HEK293T (cell line): ENCODE measurements at regions not wholly inside any gene's neighbourhood (a gene's known extent, or its start where the extent isn't known, plus 50 kb on each side); places are given as distances from the start of the nearest gene placed in this dataset.

ENCODE experiments used
- ELF4 ChIP-seq: fragments of 450-650 bp; IDR thresholded peaks from 2 replicates; pipeline ENCODE4 v1.6.1; 2017; ENCODE audit warnings: antibody characterized with exemption
- FOXA1 ChIP-seq: fragments of 450-650 bp; IDR thresholded peaks from 2 replicates; pipeline ENCODE4 v1.6.1; 2016; ENCODE audit warnings: mild to moderate bottlenecking
- HDGF ChIP-seq: fragments of 450-650 bp; IDR thresholded peaks from 2 replicates; pipeline ENCODE4 v1.6.1; 2017; ENCODE audit warnings: antibody characterized with exemption, borderline replicate concordance
- NFRKB ChIP-seq: fragments of 450-650 bp; IDR thresholded peaks from 2 replicates; pipeline ENCODE4 v1.6.1; 2016; ENCODE audit warnings: mild to moderate bottlenecking, moderate library complexity
- PKNOX1 ChIP-seq: fragments of 450-650 bp; IDR thresholded peaks from 2 replicates; pipeline ENCODE4 v1.6.1; 2016
- SUZ12 ChIP-seq: fragments of 450-650 bp; IDR thresholded peaks from 2 replicates; pipeline ENCODE4 v1.6.1; 2016; ENCODE audit warnings: mild to moderate bottlenecking

- TF ChIP-seq ELF4 (no peak), PKNOX1 (no peak), SUZ12 (no peak), NFRKB (no peak), FOXA1 (no peak), HDGF (no peak)
Measured at GRCh38 chr3:66144568-66145407, 76.0 kb upstream of the SLC25A26 start.
